ENCODE measurements at regions not wholly inside any gene's neighbourhood (a gene's known extent, or its start where the extent isn't known, plus 50 kb on each side); places are given as distances from the start of the nearest gene placed in this dataset.
"Not testable (repeated sequence)": the region's sequence is repeated elsewhere in the genome, so short reads cannot be mapped to it uniquely, and the experiment has no call there.

DNA sequence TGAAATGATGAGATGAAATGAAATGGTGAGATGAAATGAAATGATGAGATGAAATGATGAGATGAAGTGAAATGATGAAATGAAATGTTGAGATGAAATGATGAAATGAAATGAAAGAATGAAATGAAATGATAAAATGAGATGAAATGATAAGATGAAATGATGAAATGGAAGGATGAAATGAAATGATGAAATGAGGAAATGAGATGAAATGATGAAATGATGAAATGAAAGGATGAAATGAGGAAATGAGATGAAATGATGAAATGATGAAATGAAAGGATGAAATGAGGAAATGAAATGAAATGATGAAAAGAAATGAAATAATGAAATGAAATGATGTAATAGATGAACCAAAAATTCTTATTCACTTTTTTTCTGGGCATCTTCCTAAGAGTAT, 467.1 kb downstream of the FAM72C start:
- TF ChIP-seq, protein P1, sequence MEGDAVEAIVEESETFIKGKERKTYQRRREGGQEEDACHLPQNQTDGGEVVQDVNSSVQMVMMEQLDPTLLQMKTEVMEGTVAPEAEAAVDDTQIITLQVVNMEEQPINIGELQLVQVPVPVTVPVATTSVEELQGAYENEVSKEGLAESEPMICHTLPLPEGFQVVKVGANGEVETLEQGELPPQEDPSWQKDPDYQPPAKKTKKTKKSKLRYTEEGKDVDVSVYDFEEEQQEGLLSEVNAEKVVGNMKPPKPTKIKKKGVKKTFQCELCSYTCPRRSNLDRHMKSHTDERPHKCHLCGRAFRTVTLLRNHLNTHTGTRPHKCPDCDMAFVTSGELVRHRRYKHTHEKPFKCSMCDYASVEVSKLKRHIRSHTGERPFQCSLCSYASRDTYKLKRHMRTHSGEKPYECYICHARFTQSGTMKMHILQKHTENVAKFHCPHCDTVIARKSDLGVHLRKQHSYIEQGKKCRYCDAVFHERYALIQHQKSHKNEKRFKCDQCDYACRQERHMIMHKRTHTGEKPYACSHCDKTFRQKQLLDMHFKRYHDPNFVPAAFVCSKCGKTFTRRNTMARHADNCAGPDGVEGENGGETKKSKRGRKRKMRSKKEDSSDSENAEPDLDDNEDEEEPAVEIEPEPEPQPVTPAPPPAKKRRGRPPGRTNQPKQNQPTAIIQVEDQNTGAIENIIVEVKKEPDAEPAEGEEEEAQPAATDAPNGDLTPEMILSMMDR (tag by site-specific recombination; IDR thresholded peaks at IDR 0.05), result not testable (repeated sequence)
- TF ChIP-seq, protein P2, sequence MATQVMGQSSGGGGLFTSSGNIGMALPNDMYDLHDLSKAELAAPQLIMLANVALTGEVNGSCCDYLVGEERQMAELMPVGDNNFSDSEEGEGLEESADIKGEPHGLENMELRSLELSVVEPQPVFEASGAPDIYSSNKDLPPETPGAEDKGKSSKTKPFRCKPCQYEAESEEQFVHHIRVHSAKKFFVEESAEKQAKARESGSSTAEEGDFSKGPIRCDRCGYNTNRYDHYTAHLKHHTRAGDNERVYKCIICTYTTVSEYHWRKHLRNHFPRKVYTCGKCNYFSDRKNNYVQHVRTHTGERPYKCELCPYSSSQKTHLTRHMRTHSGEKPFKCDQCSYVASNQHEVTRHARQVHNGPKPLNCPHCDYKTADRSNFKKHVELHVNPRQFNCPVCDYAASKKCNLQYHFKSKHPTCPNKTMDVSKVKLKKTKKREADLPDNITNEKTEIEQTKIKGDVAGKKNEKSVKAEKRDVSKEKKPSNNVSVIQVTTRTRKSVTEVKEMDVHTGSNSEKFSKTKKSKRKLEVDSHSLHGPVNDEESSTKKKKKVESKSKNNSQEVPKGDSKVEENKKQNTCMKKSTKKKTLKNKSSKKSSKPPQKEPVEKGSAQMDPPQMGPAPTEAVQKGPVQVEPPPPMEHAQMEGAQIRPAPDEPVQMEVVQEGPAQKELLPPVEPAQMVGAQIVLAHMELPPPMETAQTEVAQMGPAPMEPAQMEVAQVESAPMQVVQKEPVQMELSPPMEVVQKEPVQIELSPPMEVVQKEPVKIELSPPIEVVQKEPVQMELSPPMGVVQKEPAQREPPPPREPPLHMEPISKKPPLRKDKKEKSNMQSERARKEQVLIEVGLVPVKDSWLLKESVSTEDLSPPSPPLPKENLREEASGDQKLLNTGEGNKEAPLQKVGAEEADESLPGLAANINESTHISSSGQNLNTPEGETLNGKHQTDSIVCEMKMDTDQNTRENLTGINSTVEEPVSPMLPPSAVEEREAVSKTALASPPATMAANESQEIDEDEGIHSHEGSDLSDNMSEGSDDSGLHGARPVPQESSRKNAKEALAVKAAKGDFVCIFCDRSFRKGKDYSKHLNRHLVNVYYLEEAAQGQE (tag by site-specific recombination; IDR thresholded peaks at IDR 0.05), result not testable (repeated sequence)
- TF ChIP-seq KLF1 (tag by site-specific recombination; IDR thresholded peaks at IDR 0.05); ZBTB8A (tag by site-specific recombination; IDR thresholded peaks at IDR 0.05); ZNF274 (IDR thresholded peaks at IDR 0.05; ENCODE audit: low read length); ZNF274 (tag by site-specific recombination; IDR thresholded peaks at IDR 0.05; ENCODE audit: borderline replicate concordance); ZNF571 (tag by site-specific recombination; IDR thresholded peaks at IDR 0.05); ZNF239 (tag by site-specific recombination; IDR thresholded peaks at IDR 0.05); GLI4 (tag by site-specific recombination; IDR thresholded peaks at IDR 0.05); TRIM28 (IDR thresholded peaks at IDR 0.05; ENCODE audit: borderline replicate concordance, low read length); FEZF1 (tag by site-specific recombination; IDR thresholded peaks at IDR 0.05); ZNF792 (tag by site-specific recombination; IDR thresholded peaks at IDR 0.05); ZNF121 (tag by site-specific recombination; IDR thresholded peaks at IDR 0.05): not testable (repeated sequence)
- TF ChIP-seq ZNF24 (tag by site-specific recombination; IDR thresholded peaks at IDR 0.05), result peak; percentile 76
